NCI-H2029 treated with DMSO at 0.1 percent for 48 hours (cell line): ENCODE measurements at regions not wholly inside any gene's neighbourhood (a gene's known extent, or its start where the extent isn't known, plus 50 kb on each side); places are given as distances from the start of the nearest gene placed in this dataset.

Experiments
- DNase-seq: peaks from one replicate; lab custom pipeline; 2025; lab: John Stamatoyannopoulos, UW

GRCh38 chr1:165025805-165026204 is 330.7 kb downstream of the LMX1A start:
- DNase-seq = no peak

GRCh38 chr1:165014753-165015152 is 341.8 kb downstream of the LMX1A start:
- no peak for DNase-seq

- no peak for DNase-seq
Measured at GRCh38 chr1:165011991-165012531, 344.5 kb downstream of the LMX1A start.

- DNase-seq = no peak
Measured at GRCh38 chr1:165011186-165011585, 345.3 kb downstream of the LMX1A start.

GRCh38 chr1:165010418-165011070 is 346.0 kb downstream of the LMX1A start:
- no peak for DNase-seq

- no peak for DNase-seq
Measured at GRCh38 chr1:165006831-165007230, 349.7 kb downstream of the LMX1A start.

GRCh38 chr1:164999146-164999545 is 357.4 kb downstream of the LMX1A start:
- DNase-seq = no peak

GRCh38 chr1:164991763-164992314 is 364.7 kb downstream of the LMX1A start:
- no peak for DNase-seq

- no peak for DNase-seq
Measured at GRCh38 chr1:164983023-164983650, 373.4 kb downstream of the LMX1A start.

- DNase-seq = no peak
Measured at GRCh38 chr1:164982545-164982944, 374.0 kb downstream of the LMX1A start.

- no peak for DNase-seq
Measured at GRCh38 chr1:164977561-164977960, 379.0 kb downstream of the LMX1A start.

GRCh38 chr1:164971921-164972415 is 384.5 kb downstream of the LMX1A start:
- DNase-seq = no peak

GRCh38 chr1:164971391-164971790 is 385.1 kb downstream of the LMX1A start:
- DNase-seq = no peak

- no peak for DNase-seq
Measured at GRCh38 chr1:164969253-164969652, 387.3 kb downstream of the LMX1A start.

- no peak for DNase-seq
Measured at GRCh38 chr1:164967300-164967699, 389.2 kb downstream of the LMX1A start.

GRCh38 chr1:164961715-164962114 is 394.8 kb downstream of the LMX1A start:
- DNase-seq = no peak

- no peak for DNase-seq
Measured at GRCh38 chr1:164958982-164959768, 397.3 kb downstream of the LMX1A start.

- no peak for DNase-seq
Measured at GRCh38 chr1:164953815-164954214, 394.8 kb downstream of the PBX1 start.

GRCh38 chr1:164953098-164953497 is 394.1 kb downstream of the PBX1 start:
- no peak for DNase-seq

- DNase-seq = no peak
Measured at GRCh38 chr1:164951508-164951907, 392.5 kb downstream of the PBX1 start.

GRCh38 chr1:164950541-164950986 is 391.6 kb downstream of the PBX1 start:
- DNase-seq = no peak

- no peak for DNase-seq
Measured at GRCh38 chr1:164949771-164950471, 390.9 kb downstream of the PBX1 start.
